SH-SY5Y (cell line): ENCODE measurements at regions not wholly inside any gene's neighbourhood (a gene's known extent, or its start where the extent isn't known, plus 50 kb on each side); places are given as distances from the start of the nearest gene placed in this dataset.

Experiments
- GATA2 ChIP-seq: IDR thresholded peaks from 2 replicates; pipeline ENCODE4 v1.6.1; 2011; ENCODE audit warnings: mild to moderate bottlenecking, low read depth, low read length
- GATA3 ChIP-seq: IDR thresholded peaks from 2 replicates; pipeline ENCODE4 v1.6.1; 2011; ENCODE audit warnings: low read depth, mild to moderate bottlenecking, low read length, moderate library complexity

GRCh38 chr1:37234941-37235418, 200.7 kb upstream of the GRIK3 start:
- TF ChIP-seq GATA3 (no peak), GATA2 (no peak)
